Sigmoid colon (tissue), 6 donors: ENCODE measurements at regions not wholly inside any gene's neighbourhood (a gene's known extent, or its start where the extent isn't known, plus 50 kb on each side); places are given as distances from the start of the nearest gene placed in this dataset.

ENCODE experiments used
- DNase-seq: peaks from one replicate; pipeline ENCODE4 v3.0.0-alpha.2; 2019
- H3K27ac ChIP-seq, 4 donors: fragments of 200-600 bp; sonication (generic); one replicate each; pipeline ENCODE4 v1.5.1; 2016 to 2019; ENCODE audit warnings: mild to moderate bottlenecking in 1 of 4
- H3K27me3 ChIP-seq, 3 donors: fragments of 200-600 bp; sonication (generic); one replicate each; pipeline ENCODE4 v1.5.1; 2019; ENCODE audit warnings: mild to moderate bottlenecking in 1 of 3
- H3K36me3 ChIP-seq, 4 donors: fragments of 200-600 bp; sonication (generic); one replicate each; pipeline ENCODE4 v1.5.1; 2016 to 2019
- H3K4me1 ChIP-seq, 4 donors: fragments of 200-600 bp; sonication (generic); one replicate each; pipeline ENCODE4 v1.5.1; 2017 to 2019
- H3K4me3 ChIP-seq, 4 donors: fragments of 200-600 bp; sonication (generic); one replicate each; pipeline ENCODE4 v1.5.1; 2017 to 2019; ENCODE audit warnings: mild to moderate bottlenecking in 2 of 4, moderate library complexity in 1 of 4
- H3K9me3 ChIP-seq, 4 donors: fragments of 200-600 bp in 3 of 4; sonication (generic) in 3 of 4; one replicate each; pipeline versions ENCODE4 v1.5.1 to v1.6.1; 2013 to 2019
- EP300 ChIP-seq, 4 donors: sonication (generic); formaldehyde crosslinking; IDR thresholded peaks; one replicate each; pipeline ENCODE4 v1.6.1; 2017; ENCODE audit warnings: antibody characterized with exemption in 4 of 4
- POLR2A ChIP-seq, 2 donors: fragments of 450-650 bp; IDR thresholded peaks; one replicate each; pipeline ENCODE4 v1.6.1; 2016; ENCODE audit warnings: antibody characterized with exemption in 2 of 2, mild to moderate bottlenecking in 2 of 2, moderate library complexity in 2 of 2
- POLR2AphosphoS5 ChIP-seq, 4 donors: sonication (generic); formaldehyde crosslinking; IDR thresholded peaks; one replicate each; pipeline ENCODE4 v1.6.1; 2017; ENCODE audit warnings: antibody characterized with exemption in 4 of 4
- WGBS, 2 donors: extraction: QIAGEN DNeasy Blood & Tissue Kit; methylation state at CpG; one replicate each; pipeline ENCODE4 v1.1.7; 2013; 5-methylcytosine and 5-hydroxymethylcytosine counted together
- intact Hi-C: fragments of 100-400 bp; cut with DNase I; formaldehyde crosslinking; loops from one replicate; pipeline ENCODE4 v1.15.1; 2023
- TF ChIP-seq, protein P1 (sequence below), 4 experiments: fragments of 450-650 bp in 3 of 4; fragments of 200-600 bp in 1 of 4; IDR thresholded peaks; one replicate each; pipeline ENCODE4 v1.5.1; 2016 to 2019; ENCODE audit warnings: antibody characterized with exemption in 4 of 4, mild to moderate bottlenecking in 3 of 4, moderate library complexity in 2 of 4
- donor health status: healthy with polysubstance abuse.
- donor health status: healthy.

DNA sequence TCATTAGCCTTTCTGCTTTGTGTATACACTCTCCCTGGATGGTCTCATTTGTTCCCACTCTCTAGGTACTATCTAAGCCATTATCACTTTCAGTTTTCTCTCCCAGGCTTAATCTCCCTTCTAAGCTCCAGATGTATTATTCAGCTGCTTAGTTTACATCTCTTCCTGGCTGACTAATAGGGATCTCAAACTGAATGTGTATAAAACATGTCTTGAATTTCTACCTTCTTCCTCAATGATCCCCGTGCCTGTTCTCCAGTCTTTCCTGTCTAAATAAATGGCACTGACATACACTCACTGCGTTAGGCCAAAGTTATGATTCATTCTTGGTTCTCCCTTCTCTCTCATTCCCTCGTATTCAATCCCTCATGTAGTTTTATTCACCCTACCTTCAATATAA, 127.3 kb downstream of the NR2F2 start:
- Histone ChIP-seq H3K4me1 (no peaks in the 10 kb centered on the region), H3K4me3 (no peak overlapping the region), H3K27ac (no peak overlapping the region), H3K36me3 (no peaks in the 10 kb centered on the region), H3K9me3 (no peaks in the 10 kb centered on the region), H3K27me3 (no peaks in the 10 kb centered on the region)
- TF ChIP-seq POLR2A (IDR thresholded peaks at IDR 0.05) (no peak), POLR2AphosphoS5 (IDR thresholded peaks at IDR 0.05) (no peak), EP300 (IDR thresholded peaks at IDR 0.05) (no peak)
- TF ChIP-seq, protein P1, sequence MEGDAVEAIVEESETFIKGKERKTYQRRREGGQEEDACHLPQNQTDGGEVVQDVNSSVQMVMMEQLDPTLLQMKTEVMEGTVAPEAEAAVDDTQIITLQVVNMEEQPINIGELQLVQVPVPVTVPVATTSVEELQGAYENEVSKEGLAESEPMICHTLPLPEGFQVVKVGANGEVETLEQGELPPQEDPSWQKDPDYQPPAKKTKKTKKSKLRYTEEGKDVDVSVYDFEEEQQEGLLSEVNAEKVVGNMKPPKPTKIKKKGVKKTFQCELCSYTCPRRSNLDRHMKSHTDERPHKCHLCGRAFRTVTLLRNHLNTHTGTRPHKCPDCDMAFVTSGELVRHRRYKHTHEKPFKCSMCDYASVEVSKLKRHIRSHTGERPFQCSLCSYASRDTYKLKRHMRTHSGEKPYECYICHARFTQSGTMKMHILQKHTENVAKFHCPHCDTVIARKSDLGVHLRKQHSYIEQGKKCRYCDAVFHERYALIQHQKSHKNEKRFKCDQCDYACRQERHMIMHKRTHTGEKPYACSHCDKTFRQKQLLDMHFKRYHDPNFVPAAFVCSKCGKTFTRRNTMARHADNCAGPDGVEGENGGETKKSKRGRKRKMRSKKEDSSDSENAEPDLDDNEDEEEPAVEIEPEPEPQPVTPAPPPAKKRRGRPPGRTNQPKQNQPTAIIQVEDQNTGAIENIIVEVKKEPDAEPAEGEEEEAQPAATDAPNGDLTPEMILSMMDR (IDR thresholded peaks at IDR 0.05) = no peak
- no peak for DNase-seq
- WGBS, 2 donors = 77 to 78% methylated on average over 3 of the region's 3 CpGs
- intact Hi-C loops = no loop called here

DNA sequence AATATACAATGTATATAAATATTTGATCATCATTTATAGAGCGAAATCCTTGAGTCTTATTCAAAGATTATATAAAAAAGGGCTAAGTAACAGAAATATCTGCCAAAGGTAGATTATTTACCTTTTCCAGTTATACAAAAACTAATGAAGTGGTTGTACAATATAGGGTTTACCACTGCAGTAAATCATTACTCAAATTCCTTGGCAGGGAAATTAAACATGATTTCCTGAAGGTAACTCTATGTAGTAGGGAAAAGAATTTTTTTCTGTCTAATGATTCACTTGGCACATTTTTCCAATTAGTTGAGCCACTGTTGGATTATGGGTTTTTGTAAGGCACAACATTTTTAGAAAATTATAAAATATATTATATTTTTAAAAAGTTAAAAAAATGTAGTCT, 129.6 kb downstream of the NR2F2 start:
- Histone ChIP-seq H3K27ac (no peak overlapping the region), H3K4me3 (no peak overlapping the region), H3K4me1 (no peaks in the 10 kb centered on the region), H3K27me3 (no peaks in the 10 kb centered on the region), H3K36me3 (no peaks in the 10 kb centered on the region), H3K9me3 (no peaks in the 10 kb centered on the region)
- intact Hi-C loops = no loop called here
- WGBS, 2 donors = 59 to 81% methylated on average over 1 of the region's 1 CpG
- no peak for DNase-seq
- TF ChIP-seq POLR2A (IDR thresholded peaks at IDR 0.05) (no peak), EP300 (IDR thresholded peaks at IDR 0.05) (no peak), POLR2AphosphoS5 (IDR thresholded peaks at IDR 0.05) (no peak)
- TF ChIP-seq, protein P1 (IDR thresholded peaks at IDR 0.05) = no peak

DNA sequence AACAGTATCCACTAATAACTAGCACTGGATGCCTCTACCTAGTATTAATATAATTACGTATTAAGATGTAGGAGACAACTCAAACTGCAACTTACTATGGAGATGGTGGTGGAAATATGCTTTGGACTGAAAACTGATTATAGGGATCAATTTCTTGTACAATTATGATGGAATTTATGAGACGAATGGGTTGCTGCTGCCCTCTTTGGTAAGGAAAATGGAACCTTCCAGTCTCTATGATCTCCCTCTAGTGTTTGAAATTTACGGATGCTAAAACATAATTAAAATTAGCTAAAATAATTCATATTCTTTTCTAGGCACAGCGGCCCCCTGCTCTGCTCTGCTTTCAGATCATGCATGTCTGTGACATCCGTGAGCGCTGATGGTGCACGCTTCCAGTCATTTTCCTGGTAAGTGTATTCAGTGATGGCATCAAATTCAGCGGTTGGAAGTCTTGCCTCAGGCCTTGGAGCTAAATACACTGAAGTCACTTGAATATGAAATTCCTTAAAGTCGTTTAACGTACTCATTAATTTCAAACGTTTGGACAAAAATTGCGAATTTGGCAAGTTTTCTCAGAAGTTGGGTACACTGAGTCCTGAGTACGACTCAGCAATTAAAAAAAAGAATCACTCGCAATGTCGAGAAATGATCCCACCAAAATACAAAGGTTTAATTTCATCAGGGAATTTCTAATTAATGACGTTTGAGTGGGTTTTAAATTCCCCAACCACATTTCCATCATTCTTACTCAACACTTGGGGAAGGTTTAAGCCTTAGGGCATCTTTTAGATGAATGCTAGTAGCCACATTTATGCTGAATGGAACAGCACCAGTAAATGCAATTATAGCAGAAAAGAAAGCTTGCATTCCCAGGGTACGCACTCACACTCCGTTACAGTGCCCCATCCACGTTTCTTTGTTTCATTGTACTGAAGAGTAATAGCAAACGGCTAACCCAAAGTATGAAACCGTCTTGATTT, 132.6 kb downstream of the NR2F2 start:
- no peak for DNase-seq
- WGBS, 2 donors = 82 to 83% methylated on average over 21 of the region's 21 CpGs
- no peaks in the 10 kb centered on the region for H3K27me3 ChIP-seq
- no peak overlapping the region for H3K27ac ChIP-seq
- no peaks in the 10 kb centered on the region for H3K4me1 ChIP-seq
- no peaks in the 10 kb centered on the region for H3K36me3 ChIP-seq
- TF ChIP-seq EP300 (IDR thresholded peaks at IDR 0.05) (no peak), POLR2AphosphoS5 (IDR thresholded peaks at IDR 0.05) (no peak), POLR2A (IDR thresholded peaks at IDR 0.05) (no peak)
- TF ChIP-seq, protein P1 (IDR thresholded peaks at IDR 0.05) = no peak
- intact Hi-C loops = no loop called here
- H3K4me3 ChIP-seq = no peak overlapping the region
- H3K9me3 ChIP-seq = no peaks in the 10 kb centered on the region

DNA sequence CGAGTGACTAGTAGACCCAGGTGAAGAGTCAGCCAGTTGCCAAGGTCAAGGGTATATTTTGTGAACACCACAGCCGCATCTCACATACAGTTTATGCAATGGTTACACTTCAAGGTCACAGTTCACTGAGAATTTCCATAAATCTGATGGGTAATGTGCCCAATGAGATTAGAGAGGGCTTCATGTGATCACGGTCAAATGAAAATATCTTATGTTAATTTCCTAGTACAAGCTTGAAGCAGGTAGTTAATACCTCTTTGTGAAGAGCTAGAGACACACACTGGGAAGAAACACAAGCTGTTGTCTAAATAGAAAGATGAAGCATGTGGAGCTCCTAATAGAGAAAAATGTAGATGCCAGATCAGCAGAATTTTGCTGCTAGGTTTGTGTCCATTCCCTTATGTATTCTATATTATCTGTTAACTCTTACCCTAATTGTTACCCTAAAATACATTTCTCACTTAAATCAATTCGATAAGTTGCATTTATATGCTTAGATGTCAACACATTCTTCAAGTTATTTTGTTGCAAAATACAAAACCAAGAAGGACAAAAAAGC, 136.0 kb downstream of the NR2F2 start:
- intact Hi-C loops = no loop called here
- TF ChIP-seq, protein P1 (IDR thresholded peaks at IDR 0.05) = no peak
- no peak for TF ChIP-seq POLR2A (IDR thresholded peaks at IDR 0.05)
- Histone ChIP-seq H3K4me3 (no peak overlapping the region), H3K36me3 (no peaks in the 10 kb centered on the region), H3K27me3 (no peaks in the 10 kb centered on the region), H3K27ac (no peak overlapping the region), H3K9me3 (no peaks in the 10 kb centered on the region), H3K4me1 (no peaks in the 10 kb centered on the region)
- 61 to 74% methylated on average over 4 of the region's 4 CpGs for WGBS, 2 donors
- DNase-seq = no peak
